ENCODE measurements at regions not wholly inside any gene's neighbourhood (a gene's known extent, or its start where the extent isn't known, plus 50 kb on each side); places are given as distances from the start of the nearest gene placed in this dataset.

- H3K36me3 ChIP-seq (ENCODE audit: control insufficient read depth in 4 of 4, insufficient read depth in 4 of 4, low read length in 4 of 4), result no peaks in the 10 kb centered on the region
- no peaks in the 10 kb centered on the region for H3K27me3 ChIP-seq (ENCODE audit: control insufficient read depth in 3 of 3, insufficient read depth in 3 of 3, low read length in 2 of 3)
- no peak for ATAC-seq (ENCODE audit: insufficient read depth, low FRiP score)
- no peak for TF ChIP-seq CTCF (IDR thresholded peaks at IDR 0.05; ENCODE audit: control extremely low read depth, extremely low read depth)
- H3K4me1 ChIP-seq (ENCODE audit: control insufficient read depth in 5 of 5, insufficient read depth in 5 of 5, low read length in 5 of 5), result peaks cover 0 to 19% (median 0%) of the 10 kb centered on the region in 5 donors
- 92 to 98% methylated on average over 2 of the region's 2 CpGs for WGBS, 2 donors
- no peak for DNase-seq
- peaks cover 0 to 3% (median 0%) of the 10 kb centered on the region in 4 donors for H3K9me3 ChIP-seq (ENCODE audit: control insufficient read depth in 4 of 4, insufficient read depth in 3 of 4, low read length in 3 of 4)
- H3K4me3 ChIP-seq, result no peak overlapping the region
- no peak overlapping the region for H3K27ac ChIP-seq (ENCODE audit: low read depth in 1 of 2, low read length in 1 of 2)
- H3K9ac ChIP-seq (ENCODE audit: insufficient read depth in 1 of 2, low read length in 2 of 2), result no peak overlapping the region
Observed at GRCh38 chr2:221791844-221792243, 219.7 kb upstream of the EPHA4 start.

GRCh38 chr2:221787561-221787960 is 215.5 kb upstream of the EPHA4 start:
- no peaks in the 10 kb centered on the region for H3K27me3 ChIP-seq (ENCODE audit: control insufficient read depth in 3 of 3, insufficient read depth in 3 of 3, low read length in 2 of 3)
- H3K36me3 ChIP-seq (ENCODE audit: control insufficient read depth in 4 of 4, insufficient read depth in 4 of 4, low read length in 4 of 4), result no peaks in the 10 kb centered on the region
- ATAC-seq (ENCODE audit: insufficient read depth, low FRiP score) (no peak), DNase-seq (peak in 2 of 3 donors; percentile 26 to 46)
- no peak overlapping the region for H3K27ac ChIP-seq (ENCODE audit: low read depth in 1 of 2, low read length in 1 of 2)
- 57 to 65% methylated on average over 4 of the region's 4 CpGs for WGBS, 2 donors
- peaks cover 0 to 20% (median 0%) of the 10 kb centered on the region in 5 donors for H3K4me1 ChIP-seq (ENCODE audit: control insufficient read depth in 5 of 5, insufficient read depth in 5 of 5, low read length in 5 of 5)
- no peak overlapping the region for H3K9ac ChIP-seq (ENCODE audit: insufficient read depth in 1 of 2, low read length in 2 of 2)
- no peak for TF ChIP-seq CTCF (IDR thresholded peaks at IDR 0.05; ENCODE audit: control extremely low read depth, extremely low read depth)
- H3K4me3 ChIP-seq, result no peak overlapping the region
- H3K9me3 ChIP-seq (ENCODE audit: control insufficient read depth in 4 of 4, insufficient read depth in 3 of 4, low read length in 3 of 4), result peaks cover 0 to 3% (median under 1%) of the 10 kb centered on the region in 4 donors

GRCh38 chr2:221786297-221786926 is 214.3 kb upstream of the EPHA4 start:
- Histone ChIP-seq H3K4me3 (no peak overlapping the region), H3K9ac (ENCODE audit: insufficient read depth in 1 of 2, low read length in 2 of 2) (no peak overlapping the region), H3K27ac (ENCODE audit: low read depth in 1 of 2, low read length in 1 of 2) (no peak overlapping the region), H3K4me1 (ENCODE audit: control insufficient read depth in 5 of 5, insufficient read depth in 5 of 5, low read length in 5 of 5) (peaks cover 0 to 20% (median 0%) of the 10 kb centered on the region in 5 donors), H3K27me3 (ENCODE audit: control insufficient read depth in 3 of 3, insufficient read depth in 3 of 3, low read length in 2 of 3) (no peaks in the 10 kb centered on the region), H3K36me3 (ENCODE audit: control insufficient read depth in 4 of 4, insufficient read depth in 4 of 4, low read length in 4 of 4) (no peaks in the 10 kb centered on the region), H3K9me3 (ENCODE audit: control insufficient read depth in 4 of 4, insufficient read depth in 3 of 4, low read length in 3 of 4) (peaks cover 0 to 3% (median under 1%) of the 10 kb centered on the region in 4 donors)
- no peak for DNase-seq
- no peak for TF ChIP-seq CTCF (IDR thresholded peaks at IDR 0.05; ENCODE audit: control extremely low read depth, extremely low read depth)
- ATAC-seq (ENCODE audit: insufficient read depth, low FRiP score), result no peak
- 83 to 87% methylated on average over 5 of the region's 5 CpGs for WGBS, 2 donors

GRCh38 chr2:221780281-221780688 is 208.2 kb upstream of the EPHA4 start:
- H3K9ac ChIP-seq (ENCODE audit: insufficient read depth in 1 of 2, low read length in 2 of 2), result no peak overlapping the region

More at GRCh38 chr2:221780281-221780688, 208.2 kb upstream of the EPHA4 start:
- H3K27me3 ChIP-seq (ENCODE audit: control insufficient read depth in 3 of 3, insufficient read depth in 3 of 3, low read length in 2 of 3), result no peaks in the 10 kb centered on the region
- no peak overlapping the region for H3K27ac ChIP-seq (ENCODE audit: low read depth in 1 of 2, low read length in 1 of 2)
- WGBS, 2 donors, result 40 to 52% methylated on average over 1 of the region's 1 CpG
- ATAC-seq (ENCODE audit: insufficient read depth, low FRiP score) (no peak), DNase-seq (no peak)
- TF ChIP-seq CTCF (IDR thresholded peaks at IDR 0.05; ENCODE audit: control extremely low read depth, extremely low read depth), result no peak
- H3K9me3 ChIP-seq (ENCODE audit: control insufficient read depth in 4 of 4, insufficient read depth in 3 of 4, low read length in 3 of 4), result peaks cover 0 to 2% (median 0%) of the 10 kb centered on the region in 4 donors
- no peaks in the 10 kb centered on the region for H3K36me3 ChIP-seq (ENCODE audit: control insufficient read depth in 4 of 4, insufficient read depth in 4 of 4, low read length in 4 of 4)
- H3K4me3 ChIP-seq, result no peak overlapping the region
- H3K4me1 ChIP-seq (ENCODE audit: control insufficient read depth in 5 of 5, insufficient read depth in 5 of 5, low read length in 5 of 5), result peaks cover 0 to 3% (median 0%) of the 10 kb centered on the region in 5 donors

Data from lung (tissue), 11 donors.